Skeletal muscle satellite cell (primary cell): ENCODE measurements at regions not wholly inside any gene's neighbourhood (a gene's known extent, or its start where the extent isn't known, plus 50 kb on each side); places are given as distances from the start of the nearest gene placed in this dataset.
"Not testable (repeated sequence)": the region's sequence is repeated elsewhere in the genome, so short reads cannot be mapped to it uniquely, and the experiment has no call there.

Source experiments
- H3K27me3 ChIP-seq: 2 replicates; pipeline ENCODE4 v1.7.0; 2013; ENCODE audit warnings: low read length; ENCODE audit not compliant: control insufficient read depth, insufficient read depth
- H3K36me3 ChIP-seq: 2 replicates; pipeline ENCODE4 v1.7.0; 2013; ENCODE audit warnings: mild to moderate bottlenecking, control low read depth, low read length; ENCODE audit not compliant: insufficient read depth
- H3K4me1 ChIP-seq: 2 replicates; pipeline ENCODE4 v1.7.0; 2013; ENCODE audit warnings: low read length; ENCODE audit not compliant: control insufficient read depth, insufficient read depth
- H3K4me2 ChIP-seq: 2 replicates; pipeline ENCODE4 v1.7.0; 2013; ENCODE audit warnings: mild to moderate bottlenecking, low read length
- H3K4me3 ChIP-seq: 2 replicates; pipeline ENCODE4 v1.7.0; 2013; ENCODE audit warnings: low read length
- H3K9ac ChIP-seq: 2 replicates; pipeline ENCODE4 v1.7.0; 2013; ENCODE audit warnings: mild to moderate bottlenecking, low read depth, low read length, moderate library complexity
- H3K9me3 ChIP-seq: replicated peaks from 2 replicates; pipeline ENCODE4 v1.7.0; 2013; ENCODE audit warnings: mild to moderate bottlenecking, control low read depth, low read length

DNA sequence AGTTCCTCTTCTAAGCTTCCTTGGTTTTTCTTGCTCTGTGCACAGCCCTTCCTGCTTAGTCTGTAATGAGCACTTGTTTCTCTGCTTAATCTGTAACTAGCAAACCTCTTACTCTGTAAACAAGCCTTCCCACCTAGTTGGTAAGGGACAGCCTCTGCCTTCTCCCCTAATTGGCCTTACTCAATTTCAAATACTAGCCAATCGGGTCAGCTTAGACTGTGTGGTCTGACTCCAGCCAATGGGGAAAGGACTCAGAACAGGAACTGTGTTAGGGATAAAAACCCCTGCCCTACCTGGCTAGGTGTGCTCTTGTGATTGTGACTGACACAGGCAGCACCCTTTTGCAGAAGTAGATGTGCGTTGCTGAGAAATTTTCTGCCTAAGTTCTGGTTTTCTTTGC lies 136.5 kb upstream of the AADAT start:
- H3K4me1 ChIP-seq, result no peaks in the 10 kb centered on the region

DNA sequence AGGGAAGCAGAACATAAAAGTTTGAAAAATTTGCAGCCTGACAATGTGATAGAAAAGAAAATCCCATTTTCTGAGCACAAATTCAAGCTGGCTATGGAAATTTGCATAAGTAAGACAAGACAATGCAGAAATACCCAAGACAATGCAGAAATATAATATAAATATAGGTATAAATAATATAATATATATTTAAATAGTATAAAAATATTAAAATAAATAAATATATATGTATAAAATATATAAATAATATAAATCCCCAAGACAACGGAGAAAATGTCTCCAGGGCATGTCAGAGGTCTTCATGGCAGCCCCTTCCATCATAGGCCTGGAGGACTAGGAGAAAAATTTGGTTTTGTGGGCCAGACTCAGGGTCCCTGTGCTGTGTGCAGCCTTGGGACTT lies 125.0 kb upstream of the AADAT start:
- no peaks in the 10 kb centered on the region for H3K36me3 ChIP-seq
- H3K4me2 ChIP-seq, result no peak overlapping the region
- H3K4me1 ChIP-seq, result no peaks in the 10 kb centered on the region
- no peaks in the 10 kb centered on the region for H3K9me3 ChIP-seq
- no peaks in the 10 kb centered on the region for H3K27me3 ChIP-seq
- no peak overlapping the region for H3K4me3 ChIP-seq
- H3K9ac ChIP-seq, result no peak overlapping the region

More for the DNA sequence above, 136.5 kb upstream of the AADAT start:
- no peak overlapping the region for H3K4me2 ChIP-seq
- no peaks in the 10 kb centered on the region for H3K27me3 ChIP-seq
- no peak overlapping the region for H3K4me3 ChIP-seq
- H3K9me3 ChIP-seq, result no peaks in the 10 kb centered on the region
- H3K9ac ChIP-seq, result no peak overlapping the region
- no peaks in the 10 kb centered on the region for H3K36me3 ChIP-seq

DNA sequence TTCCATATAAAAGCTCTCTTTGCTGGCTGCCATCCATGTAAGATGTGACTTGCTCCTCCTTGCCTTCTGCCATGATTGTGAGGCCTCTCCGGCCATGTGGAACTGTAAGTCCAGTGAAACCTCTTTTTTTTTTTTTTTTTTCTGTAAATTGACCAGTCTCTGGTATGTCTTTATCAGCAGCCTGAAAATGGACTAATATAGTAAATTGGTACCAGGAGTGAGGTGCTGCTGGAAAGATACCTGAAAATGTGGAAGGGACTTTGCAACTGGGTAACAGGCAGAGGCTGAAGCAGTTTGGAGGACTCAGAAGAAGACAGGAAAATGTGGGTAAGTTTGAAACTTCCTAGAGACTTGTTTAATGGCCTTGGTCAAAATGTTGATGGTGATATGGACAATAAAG lies 124.3 kb upstream of the AADAT start:
- Histone ChIP-seq H3K4me2 (no peak overlapping the region), H3K4me3 (no peak overlapping the region), H3K9me3 (no peaks in the 10 kb centered on the region), H3K9ac (no peak overlapping the region), H3K27me3 (no peaks in the 10 kb centered on the region), H3K4me1 (no peaks in the 10 kb centered on the region), H3K36me3 (no peaks in the 10 kb centered on the region)

DNA sequence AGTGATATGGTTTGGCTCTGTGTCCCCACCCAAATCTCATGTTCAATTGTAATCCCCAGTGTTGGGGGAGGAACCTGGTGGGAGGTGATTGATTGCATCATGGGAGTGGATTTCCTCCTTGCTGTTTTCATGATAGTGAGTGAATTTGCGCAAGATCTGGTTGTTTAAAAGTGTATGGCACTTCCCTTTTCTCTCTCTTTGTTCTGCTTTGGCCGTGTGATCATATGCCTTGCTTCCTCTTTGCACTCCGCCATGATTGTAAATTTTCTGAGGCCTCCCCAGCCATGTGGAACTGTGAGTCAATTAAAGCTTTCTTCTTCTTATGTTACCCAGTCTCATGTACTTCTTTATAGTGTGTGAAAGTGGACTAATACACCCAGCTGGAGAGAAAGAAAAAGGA lies 113.0 kb upstream of the AADAT start:
- Histone ChIP-seq H3K4me1 (no peaks in the 10 kb centered on the region), H3K4me3 (no peak overlapping the region), H3K9ac (no peak overlapping the region), H3K36me3 (no peaks in the 10 kb centered on the region), H3K9me3 (no peaks in the 10 kb centered on the region), H3K27me3 (no peaks in the 10 kb centered on the region), H3K4me2 (no peak overlapping the region)

- Histone ChIP-seq H3K36me3 (no peaks in the 10 kb centered on the region), H3K4me2 (no peak overlapping the region), H3K4me3 (no peak overlapping the region), H3K27me3 (no peaks in the 10 kb centered on the region), H3K9ac (no peak overlapping the region), H3K9me3 (no peaks in the 10 kb centered on the region), H3K4me1 (no peaks in the 10 kb centered on the region)
Observed at GRCh38 chr4:170198747-170199146, 109.0 kb upstream of the AADAT start.

- not testable (repeated sequence) for H3K9ac ChIP-seq, H3K4me1 ChIP-seq, H3K4me3 ChIP-seq, H3K4me2 ChIP-seq, H3K9me3 ChIP-seq, H3K36me3 ChIP-seq, H3K27me3 ChIP-seq
Observed at GRCh38 chr4:170194794-170195193, 105.0 kb upstream of the AADAT start.

DNA sequence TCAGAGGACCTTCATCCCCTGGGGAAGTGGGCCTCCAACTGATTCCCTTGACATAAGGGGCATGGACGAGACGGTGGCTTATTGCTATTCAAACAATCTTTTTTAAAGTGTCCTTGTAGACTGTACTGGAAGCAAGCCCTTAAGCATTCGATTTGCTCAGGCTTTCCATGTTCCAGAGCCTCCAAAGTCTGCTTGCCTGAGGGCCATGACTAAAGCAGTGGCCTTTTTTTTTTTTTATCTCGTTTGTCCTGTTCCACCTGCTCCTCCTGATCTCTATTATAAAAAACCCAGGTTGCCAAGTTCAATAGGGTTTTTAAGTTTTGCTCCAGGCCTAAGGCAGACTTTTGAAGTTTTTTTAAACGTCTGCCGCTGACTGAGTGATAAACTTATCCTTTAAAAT lies 103.7 kb upstream of the AADAT start:
- Histone ChIP-seq H3K36me3 (no peaks in the 10 kb centered on the region), H3K4me3 (no peak overlapping the region), H3K4me1 (no peaks in the 10 kb centered on the region), H3K4me2 (no peak overlapping the region), H3K9ac (no peak overlapping the region), H3K9me3 (no peaks in the 10 kb centered on the region), H3K27me3 (no peaks in the 10 kb centered on the region)

- no peak overlapping the region for H3K9ac ChIP-seq
- no peaks in the 10 kb centered on the region for H3K4me1 ChIP-seq
- H3K4me2 ChIP-seq, result no peak overlapping the region
- no peaks in the 10 kb centered on the region for H3K9me3 ChIP-seq
- H3K4me3 ChIP-seq, result no peak overlapping the region
- H3K36me3 ChIP-seq, result no peaks in the 10 kb centered on the region
- no peaks in the 10 kb centered on the region for H3K27me3 ChIP-seq
Observed at GRCh38 chr4:170190265-170190664, 100.5 kb upstream of the AADAT start.

- no peak overlapping the region for H3K9ac ChIP-seq
- H3K4me1 ChIP-seq, result no peaks in the 10 kb centered on the region
- no peaks in the 10 kb centered on the region for H3K27me3 ChIP-seq
- no peaks in the 10 kb centered on the region for H3K9me3 ChIP-seq
- no peak overlapping the region for H3K4me2 ChIP-seq
- no peak overlapping the region for H3K4me3 ChIP-seq
- H3K36me3 ChIP-seq, result no peaks in the 10 kb centered on the region
Observed at GRCh38 chr4:170170861-170171260, 81.1 kb upstream of the AADAT start.

GRCh38 chr4:170169699-170170098 lies 79.9 kb upstream of the AADAT start:
- H3K27me3 ChIP-seq, result no peaks in the 10 kb centered on the region
- no peak overlapping the region for H3K9ac ChIP-seq
- no peaks in the 10 kb centered on the region for H3K4me1 ChIP-seq
- H3K4me3 ChIP-seq, result no peak overlapping the region
- no peaks in the 10 kb centered on the region for H3K36me3 ChIP-seq
- no peak overlapping the region for H3K4me2 ChIP-seq
- no peaks in the 10 kb centered on the region for H3K9me3 ChIP-seq

- H3K27me3 ChIP-seq, result no peaks in the 10 kb centered on the region
- H3K4me3 ChIP-seq, result no peak overlapping the region
- no peak overlapping the region for H3K4me2 ChIP-seq
- no peaks in the 10 kb centered on the region for H3K36me3 ChIP-seq
- no peak overlapping the region for H3K9ac ChIP-seq
- H3K9me3 ChIP-seq, result no peaks in the 10 kb centered on the region
- H3K4me1 ChIP-seq, result no peaks in the 10 kb centered on the region
Observed at GRCh38 chr4:170167678-170168077, 77.9 kb upstream of the AADAT start.

DNA sequence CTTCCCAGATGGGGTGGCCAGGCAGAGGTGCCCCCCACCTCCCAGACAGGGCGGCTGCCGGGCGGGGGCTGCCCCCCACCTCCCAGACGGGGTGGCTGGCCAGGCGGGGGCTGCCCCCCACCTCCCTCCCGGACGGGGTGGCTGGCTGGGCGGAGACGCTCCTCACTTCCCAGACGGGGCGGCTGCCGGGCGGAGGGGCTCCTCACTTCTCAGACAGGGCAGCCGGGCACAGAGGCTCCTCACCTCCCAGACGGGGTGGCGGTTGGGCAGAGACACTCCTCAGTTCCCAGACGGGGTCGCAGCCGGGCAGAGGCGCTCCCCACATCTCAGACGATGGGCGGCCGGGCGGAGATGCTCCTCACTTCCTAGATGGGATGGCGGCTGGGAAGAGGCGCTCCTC lies 76.4 kb upstream of the AADAT start:
- not testable (repeated sequence) for H3K9me3 ChIP-seq, H3K36me3 ChIP-seq, H3K4me2 ChIP-seq, H3K27me3 ChIP-seq, H3K4me3 ChIP-seq, H3K9ac ChIP-seq, H3K4me1 ChIP-seq

- no peaks in the 10 kb centered on the region for H3K27me3 ChIP-seq
Observed at GRCh38 chr4:170162416-170162815, 72.7 kb upstream of the AADAT start.

More at GRCh38 chr4:170162416-170162815, 72.7 kb upstream of the AADAT start:
- Histone ChIP-seq H3K9ac (no peak overlapping the region), H3K4me1 (no peaks in the 10 kb centered on the region), H3K4me3 (no peak overlapping the region), H3K4me2 (no peak overlapping the region), H3K36me3 (no peaks in the 10 kb centered on the region), H3K9me3 (no peaks in the 10 kb centered on the region)
